Neuronal stem cell (in vitro differentiated cells): ENCODE measurements at regions not wholly inside any gene's neighbourhood (a gene's known extent, or its start where the extent isn't known, plus 50 kb on each side); places are given as distances from the start of the nearest gene placed in this dataset.

ENCODE experiments used
- DNase-seq: peaks from one replicate; pipeline ENCODE4 v3.0.0-alpha.2; 2013; ENCODE audit warnings: low spot score
- H2AFZ ChIP-seq: one replicate; pipeline ENCODE4 v1.6.1; 2013; ENCODE audit warnings: mild to moderate bottlenecking, low read length, inconsistent platforms
- H2AK5ac ChIP-seq: 2 replicates; pipeline ENCODE4 v1.6.1; 2013; ENCODE audit warnings: low read depth, mild to moderate bottlenecking, inconsistent platforms, low read length, moderate library complexity, mixed read lengths
- H2BK120ac ChIP-seq: 2 replicates; pipeline ENCODE4 v1.6.1; 2013; ENCODE audit warnings: low read depth, mild to moderate bottlenecking, inconsistent platforms, low read length, moderate library complexity, mixed read lengths
- H2BK12ac ChIP-seq: one replicate; pipeline ENCODE4 v1.6.1; 2013; ENCODE audit warnings: low read length, inconsistent platforms
- H2BK15ac ChIP-seq: 2 replicates; pipeline ENCODE4 v1.6.1; 2013; ENCODE audit warnings: mild to moderate bottlenecking, low read length, inconsistent platforms, mixed read lengths
- H2BK5ac ChIP-seq: one replicate; pipeline ENCODE4 v1.6.1; 2013; ENCODE audit warnings: inconsistent platforms, mild to moderate bottlenecking, low read length, moderate library complexity
- H3K14ac ChIP-seq: one replicate; pipeline ENCODE4 v1.6.1; 2013; ENCODE audit warnings: low read length, inconsistent platforms
- H3K18ac ChIP-seq: 2 replicates; pipeline ENCODE4 v1.6.1; 2013; ENCODE audit warnings: low read length, inconsistent platforms
- H3K23ac ChIP-seq: 2 replicates; pipeline ENCODE4 v1.6.1; 2013; ENCODE audit warnings: low read depth, mild to moderate bottlenecking, mixed read lengths, low read length, inconsistent platforms; ENCODE audit not compliant: poor library complexity
- H3K27ac ChIP-seq: replicated peaks from 3 replicates; pipeline ENCODE4 v1.5.1; 2013; ENCODE audit warnings: low read length, inconsistent platforms
- H3K27me3 ChIP-seq, 3 experiments: 2 replicates each; pipeline ENCODE4 v1.6.1; 2013; ENCODE audit warnings: low read length in 3 of 3, mild to moderate bottlenecking in 2 of 3, inconsistent platforms in 1 of 3, low read depth in 1 of 3, mixed read lengths in 1 of 3, moderate library complexity in 1 of 3; ENCODE audit not compliant: control insufficient read depth in 3 of 3, insufficient read depth in 3 of 3
- H3K36me3 ChIP-seq, 2 donors: replicated peaks in 1 of 2; 2 replicates each; pipeline ENCODE4 v1.6.1; 2013; ENCODE audit warnings: low read length in 2 of 2; ENCODE audit not compliant: control insufficient read depth in 2 of 2, insufficient read depth in 2 of 2
- H3K4ac ChIP-seq: 2 replicates; pipeline ENCODE4 v1.6.1; 2013; ENCODE audit warnings: inconsistent platforms, mild to moderate bottlenecking, low read length, moderate library complexity
- H3K4me1 ChIP-seq, 2 donors: 1 replicate in 1 of 2; 2 replicates in 1 of 2; pipeline ENCODE4 v1.6.1; 2013; ENCODE audit warnings: low read length in 2 of 2, low read depth in 1 of 2; ENCODE audit not compliant: control insufficient read depth in 2 of 2, insufficient read depth in 1 of 2
- H3K4me2 ChIP-seq: one replicate; pipeline ENCODE4 v1.6.1; 2013; ENCODE audit warnings: mild to moderate bottlenecking, low read length, inconsistent platforms; ENCODE audit not compliant: insufficient read depth, poor library complexity, severe bottlenecking
- H3K4me3 ChIP-seq, 2 donors: 2 replicates each; pipeline ENCODE4 v1.5.1; 2013; ENCODE audit warnings: low read length in 2 of 2, mild to moderate bottlenecking in 2 of 2, inconsistent platforms in 1 of 2, moderate library complexity in 1 of 2
- H3K79me1 ChIP-seq: one replicate; pipeline ENCODE4 v1.6.1; 2013; ENCODE audit warnings: low read depth, mild to moderate bottlenecking, inconsistent platforms, low read length, moderate library complexity
- H3K9ac ChIP-seq: one replicate; pipeline ENCODE4 v1.6.1; 2013; ENCODE audit warnings: mild to moderate bottlenecking, low read depth, low read length, inconsistent platforms; ENCODE audit not compliant: poor library complexity
- H3K9me3 ChIP-seq, 2 donors: replicated peaks in 1 of 2; 2 replicates each; pipeline versions ENCODE3 to v1.6.1; 2013; ENCODE audit warnings: low read length in 2 of 2, mild to moderate bottlenecking in 2 of 2, inconsistent platforms in 1 of 2, low read depth in 1 of 2, mixed read lengths in 1 of 2, moderate library complexity in 1 of 2; ENCODE audit not compliant: control insufficient read depth in 2 of 2, insufficient read depth in 1 of 2
- H4K8ac ChIP-seq: one replicate; pipeline ENCODE4 v1.6.1; 2013; ENCODE audit warnings: low read depth, mild to moderate bottlenecking, inconsistent platforms, low read length, moderate library complexity
- H4K91ac ChIP-seq: one replicate; pipeline ENCODE4 v1.6.1; 2013; ENCODE audit warnings: low read length, low read depth, mild to moderate bottlenecking, inconsistent platforms; ENCODE audit not compliant: poor library complexity
- WGBS, 2 donors: extraction: QIAGEN DNeasy Blood & Tissue Kit; methylation state at CpG; one replicate each; pipeline ENCODE4 v1.1.7; 2013; ENCODE audit warnings: missing lambda C conversion rate in 2 of 2, mixed read lengths in 1 of 2; ENCODE audit not compliant: insufficient read length in 2 of 2, insufficient replicate concordance in 1 of 2; ENCODE audit errors: extremely low coverage in 2 of 2; 5-methylcytosine and 5-hydroxymethylcytosine counted together

GRCh38 chrX:137342969-137343368, 223.0 kb upstream of the ZIC3 start:
- H4K8ac ChIP-seq, result no peak overlapping the region
- no peak overlapping the region for H2BK12ac ChIP-seq
- no peak overlapping the region for H3K4me3 ChIP-seq
- H2AFZ ChIP-seq, result no peak overlapping the region
- H3K4ac ChIP-seq, result no peak overlapping the region
- H3K23ac ChIP-seq, result no peak overlapping the region
- H3K4me1 ChIP-seq, result no peaks in the 10 kb centered on the region
- H3K9me3 ChIP-seq, result no peaks in the 10 kb centered on the region
- no peak overlapping the region for H3K27ac ChIP-seq
- H2AK5ac ChIP-seq, result no peak overlapping the region
- no peaks in the 10 kb centered on the region for H3K27me3 ChIP-seq
- H3K9ac ChIP-seq, result no peak overlapping the region
- no CpG with 5 or more reads among the region's 3 CpGs for WGBS, 2 donors
- no peak overlapping the region for H2BK120ac ChIP-seq
- no peak overlapping the region for H2BK5ac ChIP-seq
- DNase-seq, result no peak
- H3K4me2 ChIP-seq, result no peak overlapping the region
- H3K18ac ChIP-seq, result no peak overlapping the region
- no peak overlapping the region for H3K14ac ChIP-seq
- no peak overlapping the region for H2BK15ac ChIP-seq
- H3K36me3 ChIP-seq, result no peaks in the 10 kb centered on the region
- no peaks in the 10 kb centered on the region for H3K79me1 ChIP-seq
- no peak overlapping the region for H4K91ac ChIP-seq

- no peak overlapping the region for H2BK12ac ChIP-seq
- no peak overlapping the region for H3K27ac ChIP-seq
- no peak overlapping the region for H3K4ac ChIP-seq
- WGBS, 2 donors, result no CpG with 5 or more reads among the region's 3 CpGs
- H3K4me1 ChIP-seq, result no peaks in the 10 kb centered on the region
- H3K23ac ChIP-seq, result no peak overlapping the region
- no peak overlapping the region for H4K8ac ChIP-seq
- H3K4me3 ChIP-seq, result no peak overlapping the region
- no peak for DNase-seq
- H3K14ac ChIP-seq, result no peak overlapping the region
- no peak overlapping the region for H2BK15ac ChIP-seq
- no peaks in the 10 kb centered on the region for H3K36me3 ChIP-seq
- H3K4me2 ChIP-seq, result no peak overlapping the region
- H3K79me1 ChIP-seq, result no peaks in the 10 kb centered on the region
- no peaks in the 10 kb centered on the region for H3K9me3 ChIP-seq
- no peak overlapping the region for H3K18ac ChIP-seq
- no peaks in the 10 kb centered on the region for H3K27me3 ChIP-seq
- no peak overlapping the region for H2BK120ac ChIP-seq
- no peak overlapping the region for H2AK5ac ChIP-seq
- no peak overlapping the region for H2AFZ ChIP-seq
- no peak overlapping the region for H2BK5ac ChIP-seq
- H3K9ac ChIP-seq, result no peak overlapping the region
- no peak overlapping the region for H4K91ac ChIP-seq
Observed at GRCh38 chrX:137313627-137314026, 252.3 kb upstream of the ZIC3 start.

GRCh38 chrX:137305404-137305803, 260.5 kb upstream of the ZIC3 start:
- no peak overlapping the region for H3K9ac ChIP-seq
- no peak overlapping the region for H2BK120ac ChIP-seq
- H3K23ac ChIP-seq, result no peak overlapping the region
- no peak overlapping the region for H4K8ac ChIP-seq
- no peak overlapping the region for H3K4me2 ChIP-seq
- no peak overlapping the region for H2BK15ac ChIP-seq
- no peak overlapping the region for H2AFZ ChIP-seq
- no peak overlapping the region for H3K14ac ChIP-seq
- no peaks in the 10 kb centered on the region for H3K36me3 ChIP-seq
- no peaks in the 10 kb centered on the region for H3K4me1 ChIP-seq
- no peak overlapping the region for H4K91ac ChIP-seq
- H2BK5ac ChIP-seq, result no peak overlapping the region
- H3K27ac ChIP-seq, result no peak overlapping the region
- H3K4me3 ChIP-seq, result no peak overlapping the region
- DNase-seq, result no peak
- H3K27me3 ChIP-seq, result no peaks in the 10 kb centered on the region
- H3K4ac ChIP-seq, result no peak overlapping the region
- no peak overlapping the region for H2AK5ac ChIP-seq
- no peaks in the 10 kb centered on the region for H3K9me3 ChIP-seq
- no peak overlapping the region for H3K18ac ChIP-seq
- H3K79me1 ChIP-seq, result no peaks in the 10 kb centered on the region
- no peak overlapping the region for H2BK12ac ChIP-seq

- Histone ChIP-seq H2AFZ (no peak overlapping the region), H2BK5ac (no peak overlapping the region), H3K4me2 (no peak overlapping the region), H2BK15ac (no peak overlapping the region), H3K79me1 (no peaks in the 10 kb centered on the region), H3K9me3 (no peaks in the 10 kb centered on the region), H3K9ac (no peak overlapping the region), H2BK12ac (no peak overlapping the region), H3K27me3 (no peaks in the 10 kb centered on the region), H4K8ac (no peak overlapping the region), H3K27ac (no peak overlapping the region), H3K14ac (no peak overlapping the region), H3K23ac (no peak overlapping the region), H3K4ac (no peak overlapping the region), H3K4me1 (no peaks in the 10 kb centered on the region), H2BK120ac (no peak overlapping the region), H4K91ac (no peak overlapping the region), H3K18ac (no peak overlapping the region), H3K4me3 (no peak overlapping the region), H2AK5ac (no peak overlapping the region), H3K36me3 (no peaks in the 10 kb centered on the region)
- no CpG with 5 or more reads among the region's 4 CpGs for WGBS, 2 donors
- no peak for DNase-seq
Observed at GRCh38 chrX:137297167-137297566, 263.4 kb upstream of the GPR101 start.
